Brain microvascular endothelial cell (primary cell): ENCODE measurements at regions not wholly inside any gene's neighbourhood (a gene's known extent, or its start where the extent isn't known, plus 50 kb on each side); places are given as distances from the start of the nearest gene placed in this dataset.

Experiments used
- DNase-seq: peaks from one replicate; pipeline ENCODE4 v3.0.0-alpha.2; 2020
- H3K27ac ChIP-seq: fragments of 250-450 bp; sonication (Bioruptor Pico); 2 replicates; pipeline ENCODE4 v1.5.1; 2020; ENCODE audit warnings: mild to moderate bottlenecking, moderate library complexity
- H3K27me3 ChIP-seq: fragments of 250-450 bp; sonication (Bioruptor Pico); replicated peaks from 2 replicates; pipeline ENCODE4 v1.5.1; 2020; ENCODE audit warnings: mild to moderate bottlenecking
- H3K36me3 ChIP-seq: fragments of 250-450 bp; sonication (Bioruptor Pico); replicated peaks from 2 replicates; pipeline ENCODE4 v1.5.1; 2020; ENCODE audit warnings: mild to moderate bottlenecking
- H3K4me3 ChIP-seq: 2 replicates; pipeline ENCODE4 v1.5.1; 2011; ENCODE audit warnings: low read depth, mild to moderate bottlenecking, control low read depth, low read length, moderate library complexity
- in situ Hi-C: cut with HindIII; loops from 2 replicates; pipeline ENCODE4 v1.10.0; 2017; ENCODE audit warnings: low sequenced_read_pairs, low pct_ligation_motif_present
- TF ChIP-seq, protein P1 (sequence below): IDR thresholded peaks from 2 replicates; pipeline ENCODE4 v1.5.1; 2011; ENCODE audit warnings: low read depth, mild to moderate bottlenecking, moderate library complexity, low read length, control low read depth, inconsistent platforms; ENCODE audit errors: missing control alignments

DNA sequence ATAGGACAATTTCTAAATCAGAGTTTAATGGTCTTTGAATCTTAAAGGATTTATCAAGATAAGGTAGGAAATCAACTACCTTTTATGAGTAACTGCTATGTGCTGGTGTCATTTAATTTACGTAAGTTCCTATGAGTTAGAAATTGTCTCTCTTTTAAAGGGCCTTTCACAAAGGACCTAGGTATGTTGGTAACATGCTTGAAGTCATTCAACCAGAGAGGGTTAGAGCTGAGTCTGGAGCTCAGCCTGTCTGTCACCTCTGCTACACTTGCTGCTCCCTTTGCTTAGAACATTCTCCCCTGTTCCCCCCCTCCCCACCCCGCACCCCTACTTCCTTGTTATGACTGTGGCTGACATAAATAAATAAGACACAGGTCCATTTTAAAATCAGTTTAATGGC lies 190.3 kb upstream of the SEMA6A start:
- H3K4me3 ChIP-seq, result no peak overlapping the region
- TF ChIP-seq, protein P1, sequence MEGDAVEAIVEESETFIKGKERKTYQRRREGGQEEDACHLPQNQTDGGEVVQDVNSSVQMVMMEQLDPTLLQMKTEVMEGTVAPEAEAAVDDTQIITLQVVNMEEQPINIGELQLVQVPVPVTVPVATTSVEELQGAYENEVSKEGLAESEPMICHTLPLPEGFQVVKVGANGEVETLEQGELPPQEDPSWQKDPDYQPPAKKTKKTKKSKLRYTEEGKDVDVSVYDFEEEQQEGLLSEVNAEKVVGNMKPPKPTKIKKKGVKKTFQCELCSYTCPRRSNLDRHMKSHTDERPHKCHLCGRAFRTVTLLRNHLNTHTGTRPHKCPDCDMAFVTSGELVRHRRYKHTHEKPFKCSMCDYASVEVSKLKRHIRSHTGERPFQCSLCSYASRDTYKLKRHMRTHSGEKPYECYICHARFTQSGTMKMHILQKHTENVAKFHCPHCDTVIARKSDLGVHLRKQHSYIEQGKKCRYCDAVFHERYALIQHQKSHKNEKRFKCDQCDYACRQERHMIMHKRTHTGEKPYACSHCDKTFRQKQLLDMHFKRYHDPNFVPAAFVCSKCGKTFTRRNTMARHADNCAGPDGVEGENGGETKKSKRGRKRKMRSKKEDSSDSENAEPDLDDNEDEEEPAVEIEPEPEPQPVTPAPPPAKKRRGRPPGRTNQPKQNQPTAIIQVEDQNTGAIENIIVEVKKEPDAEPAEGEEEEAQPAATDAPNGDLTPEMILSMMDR, result no peak
- no peak overlapping the region for H3K27ac ChIP-seq
- no peaks in the 10 kb centered on the region for H3K27me3 ChIP-seq
- no peak for DNase-seq
- in situ Hi-C loops, result no loop called here
- H3K36me3 ChIP-seq, result no peaks in the 10 kb centered on the region

DNA sequence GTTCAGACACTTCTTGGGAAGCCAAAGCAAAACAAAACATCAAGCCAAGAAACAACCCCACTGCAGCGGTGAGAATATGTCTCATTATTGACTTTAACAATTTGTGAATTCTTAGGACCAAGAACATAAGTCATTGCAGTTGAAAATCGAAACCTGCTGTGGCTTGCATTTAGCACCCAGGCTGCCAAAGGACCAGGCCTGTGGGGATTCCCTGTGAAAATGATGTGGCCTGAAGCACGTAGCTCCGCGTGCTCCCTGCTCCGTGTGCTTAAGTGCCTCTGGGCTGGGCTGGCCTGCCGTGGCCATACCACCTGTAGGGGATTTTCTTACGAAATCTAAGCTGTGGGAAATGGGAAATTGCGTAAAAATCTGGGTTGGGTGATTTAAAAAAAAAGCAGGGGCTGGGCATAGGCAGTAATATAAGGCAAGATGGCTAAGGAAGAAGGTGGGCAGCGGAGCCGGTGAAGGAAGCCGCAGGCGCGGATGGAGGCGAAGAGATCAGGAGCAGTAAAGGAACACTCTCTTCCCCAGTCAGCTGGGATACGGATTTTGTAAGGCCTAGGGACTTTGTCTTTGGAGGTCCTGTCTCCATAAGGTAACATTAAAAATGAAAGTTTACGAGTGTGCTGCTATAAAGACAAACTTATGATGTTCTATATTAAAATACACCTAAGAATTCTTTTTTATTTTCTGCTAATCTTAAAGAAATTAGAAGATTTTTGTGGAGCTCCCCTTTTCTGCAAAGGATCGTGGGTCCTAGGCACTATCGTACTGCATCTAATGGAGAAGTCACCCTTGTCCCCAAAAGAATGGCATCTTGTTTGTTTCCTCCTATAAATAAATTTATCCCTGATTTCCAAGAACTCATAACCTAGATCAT lies 189.6 kb upstream of the SEMA6A start:
- no peaks in the 10 kb centered on the region for H3K36me3 ChIP-seq
- peak; percentile 7 for DNase-seq
- no peak overlapping the region for H3K4me3 ChIP-seq
- no peaks in the 10 kb centered on the region for H3K27me3 ChIP-seq
- no peak overlapping the region for H3K27ac ChIP-seq
- in situ Hi-C loops, result no loop called here
- TF ChIP-seq, protein P1, result no peak

DNA sequence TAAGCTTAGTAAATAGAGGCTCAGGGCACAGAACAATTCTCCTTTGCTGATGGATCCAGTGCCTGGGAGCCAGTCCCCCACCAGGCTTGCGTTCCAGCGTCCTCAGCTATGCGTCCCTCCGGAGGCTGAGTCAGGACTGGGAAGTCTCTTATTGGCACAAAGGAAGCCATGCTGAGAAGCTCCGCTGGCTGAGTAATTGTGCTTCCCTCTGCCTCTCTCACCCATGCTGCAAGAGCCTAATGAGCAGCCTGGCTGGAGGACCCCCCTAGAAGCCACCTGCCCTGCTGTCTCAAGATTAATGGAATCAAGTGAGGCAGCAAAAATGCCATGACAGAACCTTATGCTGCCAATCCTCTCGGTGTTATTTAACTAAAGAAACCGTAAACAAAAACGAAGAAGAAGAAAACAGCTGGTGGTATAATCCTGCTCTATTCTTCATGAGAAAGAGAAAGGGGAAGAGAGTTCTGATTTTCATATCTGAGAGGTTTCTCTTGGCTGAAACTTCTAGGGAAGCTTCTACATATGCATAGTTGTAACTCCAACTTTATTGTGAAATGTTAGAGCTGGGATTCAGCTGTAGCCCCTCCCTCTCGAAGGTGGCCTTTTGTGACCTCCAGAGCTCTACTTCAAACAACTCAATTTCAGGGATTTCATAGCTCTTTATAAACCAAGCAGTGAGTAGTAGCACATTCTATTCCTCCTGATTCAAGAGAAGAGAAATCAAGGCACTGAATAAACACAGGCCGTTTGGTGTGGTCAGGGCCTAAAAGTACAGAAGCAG lies 185.4 kb upstream of the SEMA6A start:
- no peak overlapping the region for H3K4me3 ChIP-seq
- peak; percentile 73 for DNase-seq
- no peaks in the 10 kb centered on the region for H3K27me3 ChIP-seq
- in situ Hi-C loops, result no loop called here
- TF ChIP-seq, protein P1, result no peak
- no peak overlapping the region for H3K27ac ChIP-seq
- H3K36me3 ChIP-seq, result no peaks in the 10 kb centered on the region

DNA sequence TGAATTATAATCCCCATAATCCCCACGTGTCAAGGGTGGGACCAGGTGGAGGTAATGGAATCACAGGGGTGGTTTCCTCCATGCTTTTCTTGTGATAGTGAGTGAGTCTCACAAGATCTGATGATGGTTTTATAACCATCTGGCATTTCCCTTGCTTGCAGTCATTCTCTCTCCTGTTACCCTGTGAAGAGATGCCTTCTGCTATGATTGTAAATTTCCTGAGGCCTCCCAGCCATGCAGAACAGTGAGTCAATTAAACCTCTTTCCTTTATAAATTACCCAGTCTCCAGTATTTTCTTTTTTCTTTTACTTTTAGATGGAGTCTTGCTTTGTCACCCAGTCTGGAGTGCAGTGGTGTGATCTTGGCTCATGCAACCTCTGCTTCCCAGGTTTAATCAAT lies 182.7 kb upstream of the SEMA6A start:
- H3K4me3 ChIP-seq, result no peak overlapping the region
- TF ChIP-seq, protein P1, result no peak
- H3K36me3 ChIP-seq, result no peaks in the 10 kb centered on the region
- H3K27ac ChIP-seq, result no peak overlapping the region
- no peak for DNase-seq
- in situ Hi-C loops, result no loop called here
- H3K27me3 ChIP-seq, result no peaks in the 10 kb centered on the region

DNA sequence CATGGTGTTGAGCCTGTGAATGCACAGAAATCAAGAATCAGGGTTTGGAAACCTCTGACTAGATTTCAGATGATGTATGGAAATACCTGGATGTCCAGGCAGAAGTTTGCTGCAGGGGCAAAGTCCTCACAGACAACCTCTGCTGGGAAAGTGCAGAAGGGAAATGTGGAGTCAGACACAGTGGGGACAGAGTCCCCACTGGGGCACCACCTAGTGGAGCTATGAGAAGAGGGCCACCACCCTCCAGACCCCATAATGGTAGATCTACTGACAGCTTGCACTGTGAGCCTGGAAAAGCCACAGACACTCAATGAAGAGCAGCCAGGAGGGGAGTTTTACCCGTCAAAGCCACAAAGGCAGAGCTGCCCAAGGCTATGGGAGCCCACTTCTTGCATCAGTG lies 181.9 kb upstream of the SEMA6A start:
- TF ChIP-seq, protein P1, result peak; percentile 12
- in situ Hi-C loops, result no loop called here
- H3K36me3 ChIP-seq, result no peaks in the 10 kb centered on the region
- no peaks in the 10 kb centered on the region for H3K27me3 ChIP-seq
- no peak overlapping the region for H3K27ac ChIP-seq
- no peak overlapping the region for H3K4me3 ChIP-seq
- DNase-seq, result no peak
